ENCODE measurements at regions not wholly inside any gene's neighbourhood (a gene's known extent, or its start where the extent isn't known, plus 50 kb on each side); places are given as distances from the start of the nearest gene placed in this dataset.

GRCh38 chr22:19582033-19582693 is 58.0 kb upstream of the CLDN5 start (continued):
- no peak for TF ChIP-seq ZNF780A (CRISPR knock-in tag; IDR thresholded peaks at IDR 0.05)
- TF ChIP-seq KLF10 (CRISPR knock-in tag; IDR thresholded peaks at IDR 0.05) = no peak
- TF ChIP-seq TAF7 (tag; IDR thresholded peaks at IDR 0.05) = no peak
- no peak for TF ChIP-seq HNRNPUL1 (IDR thresholded peaks at IDR 0.05; ENCODE audit: low read length)

- no TSS peak for BruUV-seq (replicated peaks)
- intact Hi-C loops (cut with micrococcal nuclease) (no loop called here), in situ Hi-C loops (cut with MboI) (no loop called here)
- ChIA-PET CTCF (ENCODE audit: low intra/inter-chr PET ratio) (no interaction called here), POLR2A (interaction anchor here (1.0 to 1.1 kb wide), 2 partner anchors 9 to 11 kb away, joined by 3 read pairs; no protein-coding TSS in a partner anchor)
- Histone ChIP-seq H3K79me2 (ENCODE audit: control insufficient read depth, insufficient read depth, low read length) (no peaks in the 10 kb centered on the region), H3K27ac (ENCODE audit: extremely low read depth, low read depth, low read length) (no peak overlapping the region), H4K20me1 (replicated peaks; ENCODE audit: control insufficient read depth, insufficient read depth, low read length) (peaks cover 18% of the 10 kb centered on the region; the same call in 1 of the 2 replicates), H3K4me2 (ENCODE audit: insufficient read depth, low read length) (no peak overlapping the region), H3K9me3 (replicated peaks; ENCODE audit: control insufficient read depth, insufficient read depth, low read depth, low read length) (no peaks in the 10 kb centered on the region), H3K4me3 (no peak overlapping the region), H3K4me1 (replicated peaks in 1 of 2; ENCODE audit: control insufficient read depth in 2 of 2, insufficient read depth in 2 of 2, low read length in 2 of 2) (peaks cover 0 to 3% of the 10 kb centered on the region in 2 experiments; a peak in 2 of 5 replicates), H3K9ac (ENCODE audit: insufficient read depth in 1 of 2, low read depth in 2 of 2, low read length in 2 of 2) (no peak overlapping the region), H3K9me1 (ENCODE audit: control insufficient read depth, insufficient read depth, low read length) (no peaks in the 10 kb centered on the region), H3K27me3 (ENCODE audit: control insufficient read depth in 2 of 2, insufficient read depth in 2 of 2, low read length in 2 of 2) (peaks cover 64 to 66% of the 10 kb centered on the region in 2 experiments), H3K36me3 (ENCODE audit: control insufficient read depth, insufficient read depth, low read length) (no peaks in the 10 kb centered on the region), H2AFZ (ENCODE audit: low read depth, low read length) (no peak overlapping the region)
- no peak for ATAC-seq
- WGBS (ENCODE audit: insufficient coverage, low coverage, missing lambda C conversion rate) = 4% methylated on average over 11 of the region's 11 CpGs
- DNase-seq (ENCODE audit: extremely low read depth in 1 of 4, low spot score in 3 of 4) = no peak
- no peak for FAIRE-seq
- no peak for TF ChIP-seq BRCA1 (IDR thresholded peaks at IDR 0.05)
- TF ChIP-seq BRCA1 (CRISPR knock-in tag; IDR thresholded peaks at IDR 0.05) = peak; percentile 80; the same call in 1 of the 2 replicates
- TF ChIP-seq E2F3 (CRISPR knock-in tag; IDR thresholded peaks at IDR 0.05) = 0 out of 2 replicates have a peak, but pooled peaks have one; percentile 4
- no peak for TF ChIP-seq PURB (CRISPR knock-in tag; IDR thresholded peaks at IDR 0.05; ENCODE audit: low read depth)
- no peak for TF ChIP-seq ZNF778 (CRISPR knock-in tag; IDR thresholded peaks at IDR 0.05)
- TF ChIP-seq MAX (CRISPR knock-in tag; IDR thresholded peaks at IDR 0.05) = peak; percentile 36; the same call in 1 of the 2 replicates
- peak; percentile 89 for TF ChIP-seq ZNF121 (CRISPR knock-in tag; conservative IDR thresholded peaks at IDR 0.05)
- TF ChIP-seq ZNF395 (CRISPR knock-in tag; IDR thresholded peaks at IDR 0.05) = no peak
- TF ChIP-seq FOXA3 (CRISPR knock-in tag; conservative IDR thresholded peaks at IDR 0.05 in 1 of 2, IDR thresholded peaks at IDR 0.05 in 1 of 2) = peak in 1 of 2 experiments; percentile 72; a peak in 1 of 4 replicates
- TF ChIP-seq ZNF57 (CRISPR knock-in tag; IDR thresholded peaks at IDR 0.05) = 0 out of 2 replicates have a peak, but pooled peaks have one; percentile 33
- peak; percentile 45; the same call in 1 of the 2 replicates for TF ChIP-seq STAG1 (CRISPR knock-in tag; IDR thresholded peaks at IDR 0.05; ENCODE audit: borderline replicate concordance)
- TF ChIP-seq CBX2 (IDR thresholded peaks at IDR 0.05; ENCODE audit: insufficient read depth, low read length, poor library complexity, severe bottlenecking) = peak; percentile 17
- TF ChIP-seq MLX (CRISPR knock-in tag; conservative IDR thresholded peaks at IDR 0.05) = no peak
- TF ChIP-seq KDM2B (CRISPR knock-in tag; IDR thresholded peaks at IDR 0.05) = 0 out of 2 replicates have a peak, but pooled peaks have one; percentile 8
Measured at GRCh38 chr22:19586922-19587684, 62.9 kb upstream of the CLDN5 start.
